ENCODE measurements at regions not wholly inside any gene's neighbourhood (a gene's known extent, or its start where the extent isn't known, plus 50 kb on each side); places are given as distances from the start of the nearest gene placed in this dataset.

GRCh38 chr12:40158592-40159111, 52.8 kb upstream of the SLC2A13 start:
- Histone ChIP-seq H3K36me3 (ENCODE audit: insufficient read depth, low read length) (no peaks in the 10 kb centered on the region), H2AFZ (ENCODE audit: low read length) (no peak overlapping the region), H3K4me3 (ENCODE audit: low read depth, low read length, poor library complexity, severe bottlenecking) (no peak overlapping the region), H4K20me1 (ENCODE audit: insufficient read depth, low read length) (no peaks in the 10 kb centered on the region), H3K27me3 (ENCODE audit: insufficient read depth, low read length) (no peaks in the 10 kb centered on the region), H3K9ac (ENCODE audit: low read length) (no peak overlapping the region), H3K4me1 (ENCODE audit: insufficient read depth, low read length, severe bottlenecking) (peaks cover 46% of the 10 kb centered on the region), H3F3A (ENCODE audit: insufficient read depth, low read length) (no peaks in the 10 kb centered on the region), H3K4me2 (ENCODE audit: low read length) (no peak overlapping the region), H3K9me2 (ENCODE audit: low read depth, low read length) (no peaks in the 10 kb centered on the region), H3K9me3 (ENCODE audit: low read length) (0 out of 2 replicates have a peak, but pooled peaks cover 3% of the 10 kb centered on the region), H3K27ac (ENCODE audit: low read depth, low read length, poor library complexity, severe bottlenecking) (peak overlapping the region; percentile 60), H3K79me2 (ENCODE audit: insufficient read depth, low read length) (no peaks in the 10 kb centered on the region)
- TF ChIP-seq EZH2 (IDR thresholded peaks at IDR 0.05; ENCODE audit: borderline replicate concordance, low read length): no peak

- no peaks in the 10 kb centered on the region for H4K20me1 ChIP-seq (ENCODE audit: insufficient read depth, low read length)
- H3K9me3 ChIP-seq (ENCODE audit: low read length): 0 out of 2 replicates have a peak, but pooled peaks cover 3% of the 10 kb centered on the region
- TF ChIP-seq EZH2 (IDR thresholded peaks at IDR 0.05; ENCODE audit: borderline replicate concordance, low read length) (no peak), CTCF (IDR thresholded peaks at IDR 0.05; ENCODE audit: low read length) (no peak)
- H3K4me1 ChIP-seq (ENCODE audit: insufficient read depth, low read length, severe bottlenecking): peaks cover 54% of the 10 kb centered on the region
- no peaks in the 10 kb centered on the region for H3F3A ChIP-seq (ENCODE audit: insufficient read depth, low read length)
- H3K4me3 ChIP-seq (ENCODE audit: low read depth, low read length, poor library complexity, severe bottlenecking): no peak overlapping the region
- H2AFZ ChIP-seq (ENCODE audit: low read length): no peak overlapping the region
- H3K36me3 ChIP-seq (ENCODE audit: insufficient read depth, low read length): no peaks in the 10 kb centered on the region
- H3K4me2 ChIP-seq (ENCODE audit: low read length): no peak overlapping the region
- H3K27ac ChIP-seq (ENCODE audit: low read depth, low read length, poor library complexity, severe bottlenecking): no peak overlapping the region
- H3K27me3 ChIP-seq (ENCODE audit: insufficient read depth, low read length): no peaks in the 10 kb centered on the region
- H3K79me2 ChIP-seq (ENCODE audit: insufficient read depth, low read length): no peaks in the 10 kb centered on the region
- H3K9ac ChIP-seq (ENCODE audit: low read length): no peak overlapping the region
- H3K9me2 ChIP-seq (ENCODE audit: low read depth, low read length): no peaks in the 10 kb centered on the region
These were observed 51.5 kb upstream of the SLC2A13 start for GRCh38 chr12:40157336-40157735.

GRCh38 chr12:40156021-40156764, 50.3 kb upstream of the SLC2A13 start:
- Histone ChIP-seq H3F3A (ENCODE audit: insufficient read depth, low read length) (no peaks in the 10 kb centered on the region), H3K36me3 (ENCODE audit: insufficient read depth, low read length) (no peaks in the 10 kb centered on the region), H3K9me2 (ENCODE audit: low read depth, low read length) (no peaks in the 10 kb centered on the region), H4K20me1 (ENCODE audit: insufficient read depth, low read length) (no peaks in the 10 kb centered on the region), H3K9me3 (ENCODE audit: low read length) (no peaks in the 10 kb centered on the region), H3K79me2 (ENCODE audit: insufficient read depth, low read length) (no peaks in the 10 kb centered on the region), H3K9ac (ENCODE audit: low read length) (no peak overlapping the region), H3K4me1 (ENCODE audit: insufficient read depth, low read length, severe bottlenecking) (peaks cover 54% of the 10 kb centered on the region), H3K27me3 (ENCODE audit: insufficient read depth, low read length) (no peaks in the 10 kb centered on the region), H2AFZ (ENCODE audit: low read length) (peak overlapping the region; percentile 76), H3K27ac (ENCODE audit: low read depth, low read length, poor library complexity, severe bottlenecking) (peak overlapping the region; percentile 19), H3K4me3 (ENCODE audit: low read depth, low read length, poor library complexity, severe bottlenecking) (no peak overlapping the region), H3K4me2 (ENCODE audit: low read length) (peak overlapping the region; percentile 38)
- TF ChIP-seq CTCF (IDR thresholded peaks at IDR 0.05; ENCODE audit: low read length) (no peak), EZH2 (IDR thresholded peaks at IDR 0.05; ENCODE audit: borderline replicate concordance, low read length) (no peak)
